ENCODE measurements at regions not wholly inside any gene's neighbourhood (a gene's known extent, or its start where the extent isn't known, plus 50 kb on each side); places are given as distances from the start of the nearest gene placed in this dataset.

GRCh38 chr9:81146684-81147337, 542.5 kb downstream of the TLE1 start:
- H3K4me3 ChIP-seq (ENCODE audit: low read length), result no peak overlapping the region
- DNase-seq (ENCODE audit: low read depth), result peak; percentile 80
- no peak for TF ChIP-seq CTCF (IDR thresholded peaks at IDR 0.05; ENCODE audit: insufficient read depth, low read depth, low read length, missing control alignments)

GRCh38 chr9:81146241-81146640, 543.1 kb downstream of the TLE1 start:
- H3K4me3 ChIP-seq (ENCODE audit: low read length), result no peak overlapping the region
- no peak for TF ChIP-seq CTCF (IDR thresholded peaks at IDR 0.05; ENCODE audit: insufficient read depth, low read depth, low read length, missing control alignments)
- DNase-seq (ENCODE audit: low read depth), result no peak

- no peak for TF ChIP-seq CTCF (IDR thresholded peaks at IDR 0.05; ENCODE audit: insufficient read depth, low read depth, low read length, missing control alignments)
- H3K4me3 ChIP-seq (ENCODE audit: low read length), result no peak overlapping the region
- no peak for DNase-seq (ENCODE audit: low read depth)
Measured at GRCh38 chr9:81145331-81145963, 543.9 kb downstream of the TLE1 start.

- no peak overlapping the region for H3K4me3 ChIP-seq (ENCODE audit: low read length)
- TF ChIP-seq CTCF (IDR thresholded peaks at IDR 0.05; ENCODE audit: insufficient read depth, low read depth, low read length, missing control alignments), result no peak
- DNase-seq (ENCODE audit: low read depth), result no peak
Measured at GRCh38 chr9:81141961-81142360, 547.4 kb downstream of the TLE1 start.

- no peak overlapping the region for H3K4me3 ChIP-seq (ENCODE audit: low read length)
- DNase-seq (ENCODE audit: low read depth), result no peak
- TF ChIP-seq CTCF (IDR thresholded peaks at IDR 0.05; ENCODE audit: insufficient read depth, low read depth, low read length, missing control alignments), result no peak
Measured at GRCh38 chr9:81137976-81138568, 551.3 kb downstream of the TLE1 start.

- no peak for TF ChIP-seq CTCF (IDR thresholded peaks at IDR 0.05; ENCODE audit: insufficient read depth, low read depth, low read length, missing control alignments)
- DNase-seq (ENCODE audit: low read depth), result no peak
Measured at GRCh38 chr9:81132796-81133195, 556.6 kb downstream of the TLE1 start.

More at GRCh38 chr9:81132796-81133195, 556.6 kb downstream of the TLE1 start:
- H3K4me3 ChIP-seq (ENCODE audit: low read length), result no peak overlapping the region
